SU-DHL-6 (cell line): ENCODE measurements at regions not wholly inside any gene's neighbourhood (a gene's known extent, or its start where the extent isn't known, plus 50 kb on each side); places are given as distances from the start of the nearest gene placed in this dataset.

ENCODE experiments used
- EZH2phosphoT487 ChIP-seq: fragments of 200-600 bp; sonication (generic), shearing (Covaris generic); conservative IDR thresholded peaks from 2 replicates; pipeline ENCODE4 v1.6.1; 2018; ENCODE audit warnings: mild to moderate bottlenecking, antibody characterized with exemption, low read length, moderate library complexity, mixed read lengths
- TF ChIP-seq, protein P1 (sequence below): fragments of 200-600 bp; sonication (generic); IDR thresholded peaks from one replicate; pipeline ENCODE4 v1.5.1; 2017; ENCODE audit warnings: antibody characterized with exemption, mild to moderate bottlenecking, low read length, moderate library complexity; ENCODE audit not compliant: insufficient read depth, poor library complexity, severe bottlenecking

DNA sequence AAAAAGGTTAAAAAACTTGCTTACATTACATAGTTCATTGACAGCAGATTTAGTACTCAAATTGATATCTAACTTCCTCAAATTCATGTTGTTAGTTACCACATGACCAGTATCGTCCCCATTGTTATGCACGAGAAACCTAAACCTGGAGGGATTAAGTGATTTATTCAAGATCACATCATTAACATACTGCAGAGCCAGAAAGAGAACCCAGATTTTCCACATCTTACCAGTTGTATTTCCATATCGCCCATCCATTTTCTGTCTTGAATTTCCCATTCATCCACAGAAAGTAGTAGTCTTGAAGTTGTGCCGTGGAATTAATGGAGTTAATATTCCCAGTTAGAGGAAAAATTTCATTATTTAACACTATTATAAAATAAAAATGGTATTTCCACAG, 512.0 kb downstream of the METTL4 start:
- TF ChIP-seq, protein P1, sequence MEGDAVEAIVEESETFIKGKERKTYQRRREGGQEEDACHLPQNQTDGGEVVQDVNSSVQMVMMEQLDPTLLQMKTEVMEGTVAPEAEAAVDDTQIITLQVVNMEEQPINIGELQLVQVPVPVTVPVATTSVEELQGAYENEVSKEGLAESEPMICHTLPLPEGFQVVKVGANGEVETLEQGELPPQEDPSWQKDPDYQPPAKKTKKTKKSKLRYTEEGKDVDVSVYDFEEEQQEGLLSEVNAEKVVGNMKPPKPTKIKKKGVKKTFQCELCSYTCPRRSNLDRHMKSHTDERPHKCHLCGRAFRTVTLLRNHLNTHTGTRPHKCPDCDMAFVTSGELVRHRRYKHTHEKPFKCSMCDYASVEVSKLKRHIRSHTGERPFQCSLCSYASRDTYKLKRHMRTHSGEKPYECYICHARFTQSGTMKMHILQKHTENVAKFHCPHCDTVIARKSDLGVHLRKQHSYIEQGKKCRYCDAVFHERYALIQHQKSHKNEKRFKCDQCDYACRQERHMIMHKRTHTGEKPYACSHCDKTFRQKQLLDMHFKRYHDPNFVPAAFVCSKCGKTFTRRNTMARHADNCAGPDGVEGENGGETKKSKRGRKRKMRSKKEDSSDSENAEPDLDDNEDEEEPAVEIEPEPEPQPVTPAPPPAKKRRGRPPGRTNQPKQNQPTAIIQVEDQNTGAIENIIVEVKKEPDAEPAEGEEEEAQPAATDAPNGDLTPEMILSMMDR, result no peak
- TF ChIP-seq EZH2phosphoT487, result no peak
